GM12878 (cell line): ENCODE measurements at regions not wholly inside any gene's neighbourhood (a gene's known extent, or its start where the extent isn't known, plus 50 kb on each side); places are given as distances from the start of the nearest gene placed in this dataset.

Experiments
- ATAC-seq: fragments of 200-7000 bp; cut with Tn5 transposase; 3 replicates; pipeline ENCODE4 v1.9.1; 2020; ENCODE audit warnings: mild to moderate bottlenecking, moderate library complexity
- BruUV-seq: library from RNA; stranded (reverse); fragments of 400-500 nt; replicated peaks from 2 replicates; lab custom pipeline; 2021; lab: Mats Ljungman, UMichigan
- CTCF ChIA-PET: fragments of 300-600 bp; sonication (Branson Sonifier 250); formaldehyde crosslinking; extraction: SDS; loops from one replicate; lab custom pipeline; 2021; ENCODE audit warnings: inconsistent platforms; lab: Yijun Ruan, JAX
- POLR2A ChIA-PET: fragments of 350-600 bp; formaldehyde crosslinking; extraction: SDS; loops from one replicate; lab custom pipeline; 2021; ENCODE audit warnings: inconsistent platforms; lab: Charles Lee
- RAD21 ChIA-PET: fragments of 300-600 bp; sonication (Branson Sonifier 250); formaldehyde crosslinking; loops from one replicate; lab custom pipeline; 2023; ENCODE audit warnings: antibody characterized with exemption; ENCODE audit not compliant: unreplicated experiment; lab: Charles Lee
- SMC1A ChIA-PET: fragments of 300-600 bp; sonication (Branson Sonifier 250); formaldehyde crosslinking; loops from one replicate; lab custom pipeline; 2023; ENCODE audit not compliant: unreplicated experiment, uncharacterized antibody; lab: Charles Lee
- DNase-seq: peaks from one replicate; pipeline ENCODE4 v3.0.0-alpha.2; 2011; ENCODE audit warnings: low read depth, low spot score
- FAIRE-seq: peaks from 3 replicates; lab custom pipeline; 2011; peaks lifted over from hg19 to GRCh38; lab: Jason Lieb, UNC
- H2AFZ ChIP-seq: 2 replicates; pipeline ENCODE4 v1.6.0; 2011; ENCODE audit warnings: low read depth, low read length, control low read depth; ENCODE audit not compliant: control insufficient read depth
- H3K27ac ChIP-seq: 2 replicates; pipeline ENCODE4 v1.5.1; 2011; ENCODE audit warnings: control low read depth; ENCODE audit not compliant: control insufficient read depth, insufficient read depth
- H3K27me3 ChIP-seq, 2 experiments: replicated peaks in 1 of 2; 2 replicates each; pipeline versions ENCODE4 v1.6.0 to v1.6.1; 2011; ENCODE audit warnings: low read length in 1 of 2; ENCODE audit not compliant: control insufficient read depth in 2 of 2, insufficient read depth in 2 of 2
- H3K36me3 ChIP-seq, 2 experiments: 2 replicates each; pipeline ENCODE4 v1.5.1; 2011; ENCODE audit warnings: low read length in 1 of 2; ENCODE audit not compliant: control insufficient read depth in 2 of 2, insufficient read depth in 2 of 2
- H3K4me1 ChIP-seq: 2 replicates; pipeline ENCODE4 v1.6.1; 2011; ENCODE audit warnings: mild to moderate bottlenecking, low read length, moderate library complexity, mixed read lengths; ENCODE audit not compliant: control insufficient read depth, insufficient read depth
- H3K4me2 ChIP-seq: 2 replicates; pipeline ENCODE4 v1.6.0; 2011; ENCODE audit warnings: control low read depth; ENCODE audit not compliant: control insufficient read depth, insufficient read depth
- H3K4me3 ChIP-seq: fragments of 200-600 bp; sonication (generic); 2 replicates; pipeline ENCODE4 v1.5.1; 2016
- H3K79me2 ChIP-seq: 2 replicates; pipeline ENCODE4 v1.6.0; 2011; ENCODE audit warnings: low read length; ENCODE audit not compliant: control insufficient read depth, insufficient read depth
- H3K9ac ChIP-seq: 2 replicates; pipeline ENCODE4 v1.8.0; 2011; ENCODE audit warnings: low read length, control low read depth, mixed read lengths; ENCODE audit not compliant: control insufficient read depth, insufficient read depth
- H3K9me3 ChIP-seq: replicated peaks from 3 replicates; pipeline ENCODE4 v1.5.1; 2011; ENCODE audit warnings: mild to moderate bottlenecking, low read length; ENCODE audit not compliant: control insufficient read depth, insufficient read depth
- H4K20me1 ChIP-seq: 2 replicates; pipeline ENCODE4 v1.6.0; 2011; ENCODE audit not compliant: control insufficient read depth, insufficient read depth
- FOXM1 ChIP-seq: IDR thresholded peaks from 2 replicates; pipeline ENCODE4 v1.6.1; 2012; ENCODE audit warnings: low read depth, mild to moderate bottlenecking, inconsistent platforms, low read length, moderate library complexity
- IRF5 ChIP-seq: fragments of 450-650 bp; IDR thresholded peaks from 2 replicates; pipeline ENCODE4 v1.6.1; 2017; ENCODE audit warnings: borderline replicate concordance
- POLR2AphosphoS5 ChIP-seq: IDR thresholded peaks from 2 replicates; pipeline ENCODE4 v1.6.1; 2011; ENCODE audit warnings: mild to moderate bottlenecking, low read length, inconsistent platforms
- SKIL ChIP-seq: fragments of 450-650 bp; IDR thresholded peaks from 2 replicates; pipeline ENCODE4 v1.6.1; 2017; ENCODE audit warnings: mild to moderate bottlenecking, low read depth, inconsistent platforms; ENCODE audit not compliant: poor library complexity, severe bottlenecking
- ZZZ3 ChIP-seq: IDR thresholded peaks from 2 replicates; pipeline ENCODE4 v1.6.1; 2011; ENCODE audit warnings: low read depth; ENCODE audit not compliant: control insufficient read depth, insufficient read length
- WGBS: methylation state at CpG from one replicate; pipeline ENCODE4 v1.1.6; 2016; ENCODE audit warnings: low lambda C conversion rate; ENCODE audit not compliant: insufficient replicate concordance, insufficient coverage; ENCODE audit errors: missing lambda C conversion rate; 5-methylcytosine and 5-hydroxymethylcytosine counted together
- in situ Hi-C: fragments of 300-500 bp; cut with MboI; formaldehyde crosslinking; loops from 9 replicates; pipeline ENCODE4 v1.14.3; 2018; ENCODE audit warnings: mixed read lengths
- intact Hi-C: fragments of 100-400 bp; cut with micrococcal nuclease; formaldehyde crosslinking; loops from one replicate; pipeline ENCODE4 v1.14.2; 2022; ENCODE audit not compliant: unreplicated experiment

GRCh38 chr3:166829896-166830295 lies 550.2 kb downstream of the ZBBX start:
- Histone ChIP-seq H3K36me3 (no peaks in the 10 kb centered on the region), H3K79me2 (no peaks in the 10 kb centered on the region), H3K27me3 (no peaks in the 10 kb centered on the region), H3K4me2 (no peak overlapping the region), H3K4me1 (no peaks in the 10 kb centered on the region), H3K27ac (no peak overlapping the region), H2AFZ (no peak overlapping the region), H3K9ac (no peak overlapping the region), H3K9me3 (no peaks in the 10 kb centered on the region), H3K4me3 (no peak overlapping the region), H4K20me1 (no peaks in the 10 kb centered on the region)
- RAD21 ChIA-PET: no interaction called here
- no peak for TF ChIP-seq FOXM1
- no peak for TF ChIP-seq SKIL
- TF ChIP-seq ZZZ3: no peak
- no peak for TF ChIP-seq POLR2AphosphoS5
- TF ChIP-seq IRF5: no peak
- no peak for DNase-seq
- ATAC-seq: no peak
- 33% methylated on average over 3 of the region's 3 CpGs for WGBS
- in situ Hi-C loops (no loop called here), intact Hi-C loops (no loop called here)
- FAIRE-seq: no peak
- SMC1A ChIA-PET: no interaction called here
- CTCF ChIA-PET: no interaction called here
- POLR2A ChIA-PET: no interaction called here
- BruUV-seq: no TSS peak
